ENCODE measurements at regions not wholly inside any gene's neighbourhood (a gene's known extent, or its start where the extent isn't known, plus 50 kb on each side); places are given as distances from the start of the nearest gene placed in this dataset.
"Not testable (repeated sequence)": the region's sequence is repeated elsewhere in the genome, so short reads cannot be mapped to it uniquely, and the experiment has no call there.

DNA sequence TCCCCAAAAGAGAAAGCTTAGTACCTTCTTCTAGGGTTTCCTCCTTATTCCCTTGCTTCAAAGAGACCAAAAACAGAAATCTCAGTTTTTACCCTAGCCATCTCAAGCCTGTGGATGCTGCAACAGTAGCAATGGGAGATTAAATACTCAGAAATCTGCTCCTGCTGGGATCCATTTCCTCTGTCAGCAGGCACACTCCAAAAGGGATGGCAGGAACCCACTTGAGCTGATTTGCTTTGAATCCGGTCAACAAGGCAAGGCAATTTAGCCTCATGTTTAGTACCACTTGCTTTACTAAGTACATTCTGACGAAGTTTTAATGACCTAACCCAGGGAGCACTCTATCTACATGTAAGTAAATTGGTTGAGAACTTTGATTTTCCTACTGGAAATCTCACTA is 590.0 kb upstream of the ADAMTS9 start:
- TF ChIP-seq, protein P1, sequence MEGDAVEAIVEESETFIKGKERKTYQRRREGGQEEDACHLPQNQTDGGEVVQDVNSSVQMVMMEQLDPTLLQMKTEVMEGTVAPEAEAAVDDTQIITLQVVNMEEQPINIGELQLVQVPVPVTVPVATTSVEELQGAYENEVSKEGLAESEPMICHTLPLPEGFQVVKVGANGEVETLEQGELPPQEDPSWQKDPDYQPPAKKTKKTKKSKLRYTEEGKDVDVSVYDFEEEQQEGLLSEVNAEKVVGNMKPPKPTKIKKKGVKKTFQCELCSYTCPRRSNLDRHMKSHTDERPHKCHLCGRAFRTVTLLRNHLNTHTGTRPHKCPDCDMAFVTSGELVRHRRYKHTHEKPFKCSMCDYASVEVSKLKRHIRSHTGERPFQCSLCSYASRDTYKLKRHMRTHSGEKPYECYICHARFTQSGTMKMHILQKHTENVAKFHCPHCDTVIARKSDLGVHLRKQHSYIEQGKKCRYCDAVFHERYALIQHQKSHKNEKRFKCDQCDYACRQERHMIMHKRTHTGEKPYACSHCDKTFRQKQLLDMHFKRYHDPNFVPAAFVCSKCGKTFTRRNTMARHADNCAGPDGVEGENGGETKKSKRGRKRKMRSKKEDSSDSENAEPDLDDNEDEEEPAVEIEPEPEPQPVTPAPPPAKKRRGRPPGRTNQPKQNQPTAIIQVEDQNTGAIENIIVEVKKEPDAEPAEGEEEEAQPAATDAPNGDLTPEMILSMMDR (IDR thresholded peaks at IDR 0.05; ENCODE audit: insufficient read depth, low read depth, low read length, missing control alignments): no peak
- H3K4me3 ChIP-seq (ENCODE audit: low read depth, low read length): no peak overlapping the region
- DNase-seq (ENCODE audit: low read depth): no peak

DNA sequence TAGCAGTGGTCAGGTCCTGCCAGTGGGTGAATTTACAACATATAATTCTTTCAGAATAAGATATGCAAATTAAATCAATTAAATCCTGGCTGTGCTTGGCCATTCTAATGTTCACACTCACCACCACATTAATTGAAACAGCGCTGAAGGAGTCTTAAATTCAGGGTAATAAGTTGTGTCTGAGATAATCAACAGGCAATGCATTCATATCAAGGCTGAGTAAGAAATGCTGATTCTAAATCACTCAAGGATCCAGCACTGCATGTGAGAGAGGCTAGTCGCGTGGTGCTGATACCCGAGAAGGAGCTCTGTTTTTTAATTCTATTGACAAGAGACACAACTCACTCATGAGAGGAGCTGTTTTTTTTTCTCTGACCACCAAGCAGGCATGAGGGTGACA is 588.8 kb upstream of the ADAMTS9 start:
- TF ChIP-seq, protein P1 (IDR thresholded peaks at IDR 0.05; ENCODE audit: insufficient read depth, low read depth, low read length, missing control alignments): no peak
- H3K4me3 ChIP-seq (ENCODE audit: low read depth, low read length): no peak overlapping the region
- no peak for DNase-seq (ENCODE audit: low read depth)

DNA sequence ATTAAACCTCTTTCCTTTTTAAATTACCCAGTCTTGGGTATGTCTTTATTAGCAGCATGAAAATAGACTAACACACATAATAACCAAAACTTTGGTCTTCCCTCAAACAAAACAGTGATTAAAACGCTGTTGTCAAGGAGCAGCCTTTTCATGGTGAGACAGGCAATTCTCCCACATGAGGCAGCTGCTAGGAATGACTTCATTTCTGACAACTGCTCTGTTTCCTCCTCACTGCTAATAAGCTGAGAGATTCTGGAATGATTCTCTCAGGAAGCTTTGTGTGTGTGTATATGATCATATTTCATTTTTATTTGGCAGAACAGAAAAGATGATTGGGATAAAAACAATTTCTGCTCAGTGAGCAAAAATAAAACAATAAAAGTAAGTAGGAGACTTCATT is 580.6 kb upstream of the ADAMTS9 start:
- TF ChIP-seq, protein P1 (IDR thresholded peaks at IDR 0.05; ENCODE audit: insufficient read depth, low read depth, low read length, missing control alignments): no peak
- no peak for DNase-seq (ENCODE audit: low read depth)
- no peak overlapping the region for H3K4me3 ChIP-seq (ENCODE audit: low read depth, low read length)

DNA sequence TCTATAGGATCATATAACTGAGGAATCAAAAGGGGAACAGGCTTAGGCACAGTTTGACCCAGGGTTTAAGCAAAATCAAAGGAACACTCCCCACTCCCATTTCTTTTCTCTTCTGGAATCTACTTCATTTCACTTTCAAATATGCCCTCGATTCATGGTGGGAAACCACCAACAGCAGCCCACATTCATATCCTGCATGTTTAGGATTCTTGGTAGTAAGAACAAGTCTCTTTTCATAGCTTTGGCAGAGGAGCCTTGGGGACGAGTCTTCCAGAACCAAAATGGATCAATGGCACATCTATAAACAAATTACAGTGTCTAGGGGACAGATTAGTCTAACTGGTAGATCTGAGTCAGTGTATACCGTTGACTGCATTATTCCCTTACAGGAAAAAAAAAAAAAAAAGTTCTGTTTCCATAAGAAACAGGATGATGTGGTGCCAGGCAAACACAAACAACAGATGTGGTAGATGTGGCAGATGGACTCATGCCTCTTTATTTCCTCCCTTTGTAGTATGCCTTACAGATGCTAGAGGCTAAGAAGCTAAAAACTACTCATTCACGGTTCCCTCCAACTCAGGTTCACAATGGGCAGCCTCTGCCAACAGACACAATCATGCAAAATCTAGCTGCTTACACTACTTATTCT is 578.3 kb upstream of the ADAMTS9 start:
- no peak overlapping the region for H3K4me3 ChIP-seq (ENCODE audit: low read depth, low read length)
- TF ChIP-seq, protein P1 (IDR thresholded peaks at IDR 0.05; ENCODE audit: insufficient read depth, low read depth, low read length, missing control alignments): no peak
- no peak for DNase-seq (ENCODE audit: low read depth)

DNA sequence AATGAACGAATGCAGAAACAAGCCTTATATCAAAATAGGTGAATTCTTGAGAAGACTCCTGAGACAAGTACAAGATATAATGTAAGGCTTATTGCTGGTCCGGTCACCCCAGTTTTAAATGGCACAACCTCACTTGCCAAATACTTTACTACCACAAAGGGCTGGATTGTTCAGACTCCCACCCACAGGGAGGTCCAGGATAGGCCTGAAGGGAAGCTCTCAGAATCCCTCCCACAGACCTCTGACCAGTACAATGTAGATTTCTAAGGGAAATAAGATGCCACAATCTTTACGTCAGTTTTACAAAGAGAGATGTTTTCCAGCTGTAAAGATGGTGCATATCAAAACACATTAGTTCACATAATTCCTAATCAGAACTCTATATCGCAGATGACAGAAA is 577.7 kb upstream of the ADAMTS9 start:
- TF ChIP-seq, protein P1 (IDR thresholded peaks at IDR 0.05; ENCODE audit: insufficient read depth, low read depth, low read length, missing control alignments): no peak
- DNase-seq (ENCODE audit: low read depth): no peak
- no peak overlapping the region for H3K4me3 ChIP-seq (ENCODE audit: low read depth, low read length)

DNA sequence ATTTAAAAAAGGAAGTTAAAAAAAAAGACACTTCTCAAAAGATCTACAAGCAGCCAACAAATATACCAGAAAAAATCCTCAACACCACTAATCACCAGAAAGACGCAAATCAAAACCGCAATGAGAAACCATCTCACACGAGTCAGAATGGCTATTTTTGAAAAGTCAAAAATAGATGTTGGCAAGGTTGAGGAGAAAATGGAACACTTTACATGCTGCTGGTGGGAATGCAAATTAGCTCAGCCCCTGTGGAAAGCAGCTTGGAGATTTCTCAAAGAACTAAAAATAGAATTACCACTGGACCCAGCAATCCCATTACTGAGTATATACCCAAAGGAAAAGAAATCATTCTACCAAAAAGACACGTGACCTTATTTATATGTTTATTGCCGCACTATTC is 574.7 kb upstream of the ADAMTS9 start:
- DNase-seq (ENCODE audit: low read depth): no peak
- TF ChIP-seq, protein P1 (IDR thresholded peaks at IDR 0.05; ENCODE audit: insufficient read depth, low read depth, low read length, missing control alignments): no peak
- no peak overlapping the region for H3K4me3 ChIP-seq (ENCODE audit: low read depth, low read length)

DNA sequence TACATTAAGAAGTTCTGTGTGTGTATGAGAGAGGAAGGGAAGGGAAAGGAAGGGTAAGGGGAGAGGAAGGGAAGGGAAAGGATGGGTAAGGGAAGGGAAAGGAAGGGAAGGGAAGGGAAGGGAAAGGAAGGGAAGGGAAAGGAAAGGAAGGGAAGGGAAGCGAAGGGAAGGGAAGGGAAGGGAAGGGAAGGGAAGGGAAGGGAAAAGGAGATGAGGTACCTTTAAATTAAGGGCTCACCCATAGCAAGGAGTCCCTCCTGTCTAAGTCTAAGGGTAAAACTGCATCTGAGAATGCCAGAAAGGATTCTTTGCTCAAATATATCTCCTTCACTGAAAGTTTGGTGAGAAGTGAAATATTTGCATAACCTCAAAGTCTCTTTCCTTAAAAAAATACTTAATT is 572.1 kb upstream of the ADAMTS9 start:
- H3K4me3 ChIP-seq (ENCODE audit: low read depth, low read length): no peak overlapping the region
- TF ChIP-seq, protein P1 (IDR thresholded peaks at IDR 0.05; ENCODE audit: insufficient read depth, low read depth, low read length, missing control alignments): no peak
- no peak for DNase-seq (ENCODE audit: low read depth)

DNA sequence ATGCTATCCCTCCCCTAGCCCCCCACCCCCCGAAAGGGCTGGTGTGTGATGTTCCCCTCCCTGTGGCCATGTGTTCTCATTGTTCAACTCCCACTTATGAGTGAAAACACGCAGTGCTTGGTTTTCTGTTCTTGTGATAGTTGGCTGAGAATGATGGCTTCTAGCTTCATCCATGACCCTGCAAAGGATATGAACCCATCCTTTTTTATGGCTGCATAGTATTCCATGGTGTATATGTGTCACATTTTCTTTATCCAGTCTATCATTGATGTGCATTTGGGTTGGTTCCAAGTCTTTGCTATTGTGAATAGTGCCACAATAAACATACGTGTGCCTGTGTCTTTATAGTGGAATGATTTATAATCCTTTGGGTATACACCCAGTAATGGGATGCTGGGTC is 565.1 kb upstream of the ADAMTS9 start:
- DNase-seq (ENCODE audit: low read depth); H3K4me3 ChIP-seq (ENCODE audit: low read depth, low read length): not testable (repeated sequence)

Data from GM12865 (cell line).